HG03103 (cell line): ENCODE measurements at regions not wholly inside any gene's neighbourhood (a gene's known extent, or its start where the extent isn't known, plus 50 kb on each side); places are given as distances from the start of the nearest gene placed in this dataset.

Experiments
- ATAC-seq: cut with Tn5 transposase; IDR thresholded peaks from one replicate; pipeline ENCODE4 v1.9.1; 2021; ENCODE audit warnings: low read depth; ENCODE audit not compliant: unreplicated experiment

DNA sequence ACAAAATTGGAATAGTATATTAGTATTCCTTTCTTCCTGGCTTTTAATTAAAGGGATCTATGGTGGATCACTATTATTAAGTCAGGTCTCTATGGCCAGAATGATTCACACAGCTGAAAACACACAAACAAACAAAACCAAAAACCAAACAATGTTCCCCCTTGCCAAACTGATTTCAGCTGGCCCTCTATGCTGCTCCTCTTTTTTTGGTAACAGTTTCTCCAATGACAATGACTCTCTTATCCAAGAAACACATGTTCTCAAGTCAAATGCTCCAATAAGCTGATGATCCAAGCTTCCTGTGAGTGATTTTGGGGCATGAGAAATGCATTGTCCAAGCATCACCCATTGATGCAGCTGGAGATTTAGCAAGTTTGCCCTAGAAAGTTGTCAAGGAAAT lies 193.4 kb upstream of the TUT7 start:
- no peak for ATAC-seq

DNA sequence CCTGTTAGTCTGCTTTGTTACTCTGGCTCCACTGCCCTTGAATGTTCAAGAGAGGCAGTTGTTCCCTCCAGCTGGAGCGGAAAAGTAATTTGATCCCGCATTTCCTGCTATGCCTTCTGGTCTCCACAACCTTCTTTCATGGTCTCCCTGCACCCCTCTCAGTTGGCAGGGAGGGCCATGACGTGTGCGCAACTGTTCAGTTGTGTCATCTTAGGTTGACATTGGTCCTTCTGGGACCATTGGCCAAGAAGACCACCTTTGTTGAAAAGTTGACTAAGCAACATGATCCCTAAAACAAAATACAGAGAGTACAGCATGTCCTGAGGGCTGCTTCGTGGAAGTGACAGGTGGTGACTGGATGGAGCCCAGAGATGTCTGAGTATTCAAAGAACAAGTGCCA lies 192.5 kb upstream of the TUT7 start:
- ATAC-seq, result no peak

DNA sequence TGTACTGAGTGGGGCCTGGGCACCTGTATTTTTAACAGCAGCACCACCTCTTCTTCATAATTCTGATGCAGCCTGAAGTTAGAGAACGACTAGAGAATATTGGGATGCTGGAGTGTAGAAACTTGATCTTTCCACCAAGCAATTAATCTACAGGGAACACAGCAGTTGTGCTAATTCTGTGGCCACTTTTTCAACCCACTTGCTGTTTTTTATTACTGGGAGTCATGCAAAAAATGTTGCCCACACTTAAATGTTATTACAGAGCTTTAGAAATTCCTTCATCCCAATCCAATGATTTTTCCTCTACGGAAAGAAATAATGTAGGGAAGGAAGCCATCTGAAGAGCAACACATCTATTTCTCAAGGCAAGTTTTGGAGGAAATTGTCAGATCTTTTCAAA lies 190.9 kb upstream of the TUT7 start:
- no peak for ATAC-seq

DNA sequence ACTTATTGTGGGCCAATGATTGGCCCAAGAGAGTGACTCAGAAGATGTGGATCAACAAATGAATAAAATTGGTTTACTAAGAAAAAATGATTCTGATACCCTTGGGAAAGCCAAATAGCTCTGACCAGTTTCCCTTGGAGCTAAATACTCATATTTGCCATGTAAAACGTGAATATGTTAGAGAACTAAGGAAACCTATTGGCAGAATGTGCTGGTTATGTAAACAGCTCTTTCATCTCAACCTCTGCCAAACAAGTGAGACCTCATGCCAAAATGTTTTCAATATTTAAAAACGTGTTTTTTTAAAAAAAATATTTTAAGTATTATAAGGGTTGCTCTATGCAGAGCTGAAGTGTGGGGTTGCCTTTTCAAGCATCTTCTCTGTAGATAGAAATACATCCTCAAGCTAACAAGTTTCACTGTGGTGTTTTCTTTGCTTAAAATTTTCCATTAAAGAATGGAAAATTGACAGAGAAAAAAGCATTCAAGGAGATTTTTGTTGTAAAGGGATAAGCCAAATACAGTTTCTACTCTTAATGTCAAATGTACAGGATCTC lies 186.9 kb upstream of the TUT7 start:
- no peak for ATAC-seq

DNA sequence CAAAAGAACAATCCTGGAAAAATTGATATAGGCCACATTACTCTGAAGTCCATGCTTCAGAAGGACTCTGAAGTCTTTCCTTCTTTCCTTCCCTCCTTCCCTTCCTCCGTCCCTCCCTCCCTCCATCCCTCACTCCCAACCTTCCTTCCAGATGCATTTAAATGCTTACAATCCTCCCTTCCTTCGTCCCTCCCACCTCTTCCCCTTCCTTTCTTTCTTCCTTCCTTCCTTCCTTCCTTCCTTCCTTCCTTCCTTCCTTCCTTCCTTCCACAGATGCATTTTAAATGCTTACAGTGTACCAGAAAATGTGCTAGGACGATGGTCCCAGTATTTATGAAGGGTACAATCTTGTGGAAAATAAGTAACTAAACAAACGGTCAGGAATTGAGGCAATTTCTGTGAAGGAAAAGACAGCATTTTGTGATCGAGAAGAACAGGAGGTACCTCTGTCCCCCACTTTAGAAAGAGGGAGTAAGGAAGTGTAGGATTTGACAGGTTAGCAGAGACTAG lies 181.3 kb upstream of the TUT7 start:
- no peak for ATAC-seq

DNA sequence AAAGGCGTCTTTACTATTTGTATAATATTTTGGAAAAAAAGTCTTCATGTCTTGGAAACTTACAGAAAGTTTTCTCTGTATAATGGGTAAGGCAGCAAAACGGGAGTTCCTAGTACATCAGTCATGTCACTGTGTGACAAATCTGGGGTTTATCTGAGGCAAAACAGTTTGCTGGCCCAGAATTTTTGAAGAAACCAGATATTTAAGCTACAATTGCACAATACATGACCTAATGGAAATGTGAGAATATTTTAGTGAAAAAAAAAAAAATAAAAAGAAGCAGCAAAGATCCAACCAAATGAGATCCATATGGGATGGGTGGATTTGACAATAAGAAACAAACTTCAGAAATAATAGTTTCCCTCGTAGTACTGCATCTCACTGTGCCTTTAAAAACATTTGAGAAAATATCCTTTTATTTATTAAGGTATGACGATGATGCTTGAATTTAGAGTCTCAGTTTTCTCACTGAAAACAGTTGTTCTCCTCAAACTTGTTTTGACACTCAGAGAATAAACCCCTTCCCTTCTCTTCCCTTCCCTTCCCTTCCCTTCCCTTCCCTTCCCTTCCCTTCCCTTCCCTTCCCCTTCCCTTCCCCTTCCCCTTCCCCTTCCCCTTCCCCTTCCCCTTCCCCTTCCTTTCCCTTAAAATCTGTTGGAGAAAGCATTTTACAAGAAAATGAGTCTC lies 180.5 kb upstream of the TUT7 start:
- ATAC-seq, result no peak

DNA sequence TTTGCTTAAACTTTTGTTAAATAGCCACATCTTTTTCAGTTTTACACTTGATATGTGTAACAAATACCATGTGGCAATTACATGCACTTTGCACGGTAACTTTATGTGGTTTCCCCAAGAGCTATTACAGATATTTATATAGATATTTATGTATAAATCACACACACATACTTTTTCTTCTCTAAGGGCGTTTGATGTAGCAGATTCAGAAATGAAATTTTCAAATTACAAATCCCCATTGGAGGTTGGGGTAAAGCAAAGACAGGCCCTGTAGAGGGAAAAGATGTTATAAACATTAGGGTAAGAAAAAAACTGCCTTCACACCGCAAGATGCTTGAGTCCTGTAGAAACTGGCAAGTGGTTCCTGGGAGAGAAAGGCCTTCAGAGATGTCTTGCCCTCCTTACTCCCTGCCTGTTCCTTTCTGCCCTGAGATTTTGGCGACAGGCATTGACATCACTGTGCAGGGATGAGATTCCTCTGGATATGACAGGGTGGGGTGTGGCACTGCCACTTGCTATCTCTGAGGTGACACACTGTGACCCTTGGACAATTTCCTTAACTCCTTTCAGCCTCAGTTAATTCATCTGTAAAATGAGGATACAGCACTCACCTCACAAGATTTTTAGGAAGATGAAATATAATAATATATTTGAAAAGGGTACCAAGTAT lies 177.9 kb upstream of the TUT7 start:
- no peak for ATAC-seq

DNA sequence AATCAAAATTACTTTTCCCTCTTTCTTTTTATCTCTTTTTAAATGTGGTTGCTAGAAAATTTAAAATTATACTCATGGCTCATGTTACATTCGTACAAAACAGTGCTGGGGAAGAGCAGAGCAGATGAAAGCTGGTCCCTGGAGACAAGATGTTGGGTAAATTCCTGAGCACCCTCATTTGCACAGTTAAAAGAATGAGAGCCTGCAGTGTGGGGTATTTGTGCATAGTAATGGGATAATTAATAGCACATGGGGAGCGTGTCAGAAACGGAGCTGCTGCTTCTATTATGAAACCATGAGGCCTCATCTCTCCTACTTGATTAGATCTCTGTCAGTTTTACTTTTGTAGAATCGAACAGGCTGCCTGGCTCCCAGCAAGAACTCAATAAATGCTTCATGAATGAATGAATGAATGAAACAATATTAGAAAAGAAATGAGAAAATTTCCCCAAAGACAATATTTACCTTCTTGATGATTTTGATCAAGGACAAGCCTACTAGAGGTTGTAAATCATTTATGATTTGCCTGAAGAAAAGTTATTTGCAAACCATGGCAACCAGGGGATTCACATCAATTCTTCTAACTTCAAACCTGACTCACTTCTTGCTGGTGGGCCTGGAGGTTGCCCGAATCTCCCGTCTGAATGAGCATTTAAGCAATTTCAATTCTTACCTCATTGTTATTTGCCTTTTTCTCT lies 177.2 kb upstream of the TUT7 start:
- no peak for ATAC-seq

DNA sequence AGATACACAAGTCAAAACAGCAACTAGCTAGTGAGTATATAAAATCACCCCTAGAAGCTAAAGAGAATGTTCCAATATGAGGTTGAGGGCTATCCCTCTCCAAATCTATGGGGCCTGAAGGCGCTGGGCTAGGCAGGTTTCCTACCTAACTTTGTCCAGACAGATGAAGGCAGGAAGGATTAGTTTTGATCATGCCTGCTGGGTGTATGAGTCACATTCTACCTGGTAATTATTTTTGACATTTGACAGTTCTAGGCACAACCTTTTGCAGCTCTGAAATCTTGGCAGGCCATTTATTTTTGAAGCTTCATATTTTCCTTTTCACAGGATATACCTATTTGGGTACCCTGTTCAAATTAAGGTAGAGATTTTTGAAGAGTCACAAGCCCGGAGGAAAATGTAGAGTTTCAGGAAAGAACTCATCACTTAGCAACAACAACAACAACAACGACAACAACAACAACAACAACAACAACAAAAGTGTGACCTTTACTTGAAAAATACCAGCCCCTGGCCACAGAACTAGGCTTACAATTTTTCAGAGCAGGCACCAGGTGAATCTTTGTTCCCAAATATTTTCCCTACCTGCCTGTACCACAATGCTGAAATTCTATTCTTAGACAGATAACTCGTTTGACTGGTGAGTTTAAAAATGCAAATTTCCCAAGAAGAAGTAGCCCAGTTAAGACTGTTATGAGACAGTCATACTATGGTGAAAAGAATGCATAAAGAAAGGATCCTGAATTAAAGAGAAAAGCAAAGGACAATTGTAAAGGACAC lies 175.5 kb upstream of the TUT7 start:
- no peak for ATAC-seq

DNA sequence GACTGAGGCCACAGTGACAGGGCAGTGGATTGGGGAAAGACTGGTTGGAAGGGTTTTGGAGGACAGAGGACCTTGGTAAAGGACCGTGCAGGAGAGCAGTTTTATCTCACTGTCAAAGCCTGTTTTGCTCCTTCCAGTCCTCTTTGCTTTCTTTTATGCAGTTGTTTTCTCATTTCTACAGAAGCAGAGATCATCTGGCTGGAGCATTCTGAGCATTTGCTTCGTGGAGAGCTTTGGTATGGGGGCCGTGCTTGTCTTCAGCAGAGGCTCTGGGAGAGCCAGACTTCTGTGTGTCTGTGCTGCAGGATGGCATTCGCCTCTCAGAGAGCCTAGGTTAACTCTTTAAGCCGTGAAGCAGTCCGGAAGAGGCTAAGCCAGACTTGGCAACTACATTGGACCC lies 171.8 kb upstream of the TUT7 start:
- no peak for ATAC-seq

DNA sequence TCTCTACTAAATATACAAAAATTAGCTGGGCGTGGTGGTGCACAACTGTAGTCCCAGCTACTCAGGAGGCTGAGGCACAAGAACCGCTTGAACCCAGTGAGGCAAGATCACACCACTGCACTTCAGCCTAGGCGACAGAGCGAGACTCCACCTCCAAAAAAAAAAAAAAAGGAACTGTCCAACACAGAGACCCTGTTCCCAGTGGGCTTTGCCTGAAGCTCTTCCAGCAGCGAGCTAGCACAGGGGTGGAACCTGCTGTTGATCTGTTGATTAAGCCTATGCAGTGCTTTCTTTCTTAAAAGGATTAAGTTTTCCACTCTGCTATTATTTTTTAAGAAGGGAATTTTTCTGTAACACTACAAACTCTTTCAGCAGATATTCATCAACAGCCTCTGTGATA lies 171.0 kb upstream of the TUT7 start:
- ATAC-seq, result no peak

DNA sequence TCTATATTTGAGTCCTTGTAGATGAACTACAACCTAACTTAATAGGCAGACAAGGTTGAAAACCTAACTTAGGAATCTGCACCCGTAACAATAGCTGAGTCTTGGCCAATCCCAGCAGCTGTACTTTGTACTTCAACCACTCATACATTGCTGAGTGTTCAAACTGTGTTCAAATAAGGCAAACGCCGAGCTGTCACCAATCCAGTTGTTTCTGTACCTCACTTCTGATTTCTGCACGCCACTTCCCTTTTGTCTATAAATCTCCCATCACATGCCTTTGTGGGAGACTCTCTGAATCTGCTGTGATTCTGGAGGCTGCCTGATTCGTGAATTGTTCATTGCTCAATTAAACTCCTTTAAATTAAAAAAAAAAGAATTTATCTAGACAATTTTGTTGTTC lies 167.8 kb upstream of the TUT7 start:
- ATAC-seq, result no peak

DNA sequence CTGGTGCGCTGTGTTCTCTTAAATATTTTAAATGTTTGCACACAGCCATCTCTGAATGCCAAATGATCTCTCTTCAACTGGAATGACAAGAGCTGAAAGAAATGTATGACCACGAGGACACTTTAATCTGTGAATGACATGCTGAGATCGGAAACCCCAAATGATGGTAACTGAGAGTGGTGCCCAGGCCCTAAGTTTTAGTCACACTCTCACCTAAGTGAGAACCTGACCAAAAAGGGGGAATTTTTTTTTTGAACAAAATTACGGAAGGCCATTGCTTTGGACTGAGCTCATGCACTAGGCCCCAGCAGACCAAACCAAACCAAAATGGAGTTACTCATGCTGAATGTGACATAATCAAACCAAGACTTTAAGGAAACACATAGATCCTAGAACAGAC lies 167.1 kb upstream of the TUT7 start:
- ATAC-seq, result no peak

DNA sequence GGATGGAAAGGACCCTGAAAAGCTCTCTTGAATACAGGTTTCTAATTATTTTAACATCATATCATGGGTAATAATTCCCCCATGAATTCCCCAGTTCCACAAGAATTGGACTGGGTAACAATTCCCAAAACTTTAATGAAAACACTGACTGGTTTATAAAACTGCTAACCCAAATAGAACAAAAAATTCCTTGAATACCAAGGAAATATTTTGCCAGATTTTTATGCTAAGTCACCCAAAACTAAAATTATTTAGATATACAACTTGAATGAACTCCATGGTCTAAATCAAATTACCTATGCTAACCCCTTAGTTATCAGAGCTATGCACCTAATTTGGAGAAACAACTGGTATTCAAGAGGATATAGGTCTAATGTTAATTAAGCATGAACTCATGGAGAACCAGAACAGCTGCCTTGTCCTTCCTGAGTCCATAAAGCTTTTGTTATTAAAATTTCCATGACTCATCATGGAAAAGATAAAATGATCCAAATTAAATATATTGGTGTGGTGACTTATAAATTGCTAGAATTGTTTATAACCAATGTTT lies 164.9 kb upstream of the TUT7 start:
- ATAC-seq, result no peak

DNA sequence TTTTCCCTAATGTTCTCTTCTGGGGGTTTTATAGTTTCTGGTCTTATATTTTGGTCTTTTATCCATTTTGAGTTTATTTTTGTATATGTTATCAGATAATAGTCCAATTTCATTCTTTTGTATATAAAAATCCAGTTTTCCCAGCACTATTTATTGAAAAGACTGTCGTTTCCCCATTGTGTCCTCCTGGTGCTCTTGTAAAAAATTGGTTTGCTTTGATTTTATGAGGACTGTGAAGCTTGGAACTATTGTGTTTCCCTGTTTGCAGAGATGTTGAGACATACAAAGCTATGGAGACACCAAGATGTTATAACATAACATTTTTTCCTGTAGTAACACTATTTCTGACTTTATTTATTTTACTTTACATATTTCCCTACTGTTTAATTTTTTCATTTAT lies 163.3 kb upstream of the TUT7 start:
- ATAC-seq, result no peak

DNA sequence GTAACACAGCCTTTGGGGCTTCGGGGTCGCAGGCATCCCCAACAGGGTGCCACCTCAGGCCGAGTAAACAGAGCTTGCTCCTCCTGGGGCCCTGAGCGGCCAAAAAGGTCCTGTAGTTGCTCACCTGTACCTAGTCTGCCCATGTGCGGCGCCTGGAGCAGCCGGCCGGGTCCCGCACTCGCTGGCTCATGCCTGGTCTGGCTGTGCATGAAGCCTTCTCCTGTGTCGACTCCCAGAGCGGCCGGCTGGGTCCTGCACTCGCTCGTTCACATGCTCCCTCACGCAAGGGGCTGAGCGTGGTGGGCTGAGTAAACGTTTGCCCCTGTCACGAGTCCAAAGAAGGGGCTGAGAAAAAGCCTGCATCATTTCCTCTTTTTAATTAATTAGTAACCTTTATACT lies 162.4 kb upstream of the TUT7 start:
- ATAC-seq, result no peak

DNA sequence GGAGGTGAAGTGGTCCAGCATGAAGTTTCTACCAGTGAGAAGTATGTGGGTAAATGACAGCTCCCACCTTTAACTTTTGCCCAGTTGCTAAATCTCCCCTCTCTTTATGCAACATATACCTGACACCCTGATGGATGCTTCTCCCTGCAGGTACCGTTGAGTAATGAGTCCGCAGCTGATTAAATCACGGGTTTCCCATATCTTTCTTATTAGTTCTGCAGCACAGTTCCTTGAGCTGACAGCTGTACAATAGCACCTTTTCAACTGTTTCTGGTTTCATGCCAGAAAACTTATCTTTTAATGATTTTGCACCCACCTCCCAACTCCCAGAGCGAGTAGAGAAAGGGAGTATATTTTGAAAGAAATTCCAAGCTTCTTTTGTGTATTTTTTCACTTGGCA lies 161.0 kb upstream of the TUT7 start:
- no peak for ATAC-seq

DNA sequence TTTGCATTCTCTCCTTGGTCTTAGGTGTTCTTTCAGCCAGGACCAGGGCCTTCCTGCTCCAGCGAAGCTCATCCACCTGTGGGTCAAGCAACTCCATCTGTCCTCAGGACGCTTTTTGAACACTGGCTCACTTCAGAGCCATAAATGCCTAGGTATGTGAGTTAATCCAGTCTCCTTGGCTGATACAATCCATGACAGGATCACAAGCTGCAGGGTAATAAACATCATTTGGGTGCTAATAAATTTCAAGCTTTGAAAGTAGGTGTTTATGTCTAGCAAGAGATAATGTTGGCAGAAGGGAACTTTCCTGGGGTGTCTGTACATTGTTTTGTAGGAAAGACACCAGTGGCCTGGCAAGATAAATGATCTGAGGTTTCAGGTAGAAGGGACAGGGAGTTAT lies 159.2 kb upstream of the TUT7 start:
- no peak for ATAC-seq

DNA sequence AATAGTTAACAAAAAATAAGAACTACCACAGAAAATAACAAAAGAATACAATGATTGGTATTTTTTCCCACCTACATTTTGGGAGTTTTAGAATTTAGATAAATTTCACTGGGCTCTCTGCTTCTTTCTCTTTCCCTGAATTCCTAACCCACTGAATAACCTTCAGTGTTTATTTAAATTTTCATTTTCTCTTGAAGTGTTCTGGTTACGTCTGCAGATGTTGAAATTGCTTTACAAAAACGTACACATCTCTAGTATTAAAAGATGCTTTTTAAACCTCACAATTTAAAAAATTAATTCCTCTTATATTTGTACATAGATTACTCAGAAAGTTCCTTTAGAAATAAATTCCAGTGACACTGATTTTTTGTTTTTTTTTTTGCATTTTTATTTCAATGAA lies 158.7 kb upstream of the TUT7 start:
- no peak for ATAC-seq

DNA sequence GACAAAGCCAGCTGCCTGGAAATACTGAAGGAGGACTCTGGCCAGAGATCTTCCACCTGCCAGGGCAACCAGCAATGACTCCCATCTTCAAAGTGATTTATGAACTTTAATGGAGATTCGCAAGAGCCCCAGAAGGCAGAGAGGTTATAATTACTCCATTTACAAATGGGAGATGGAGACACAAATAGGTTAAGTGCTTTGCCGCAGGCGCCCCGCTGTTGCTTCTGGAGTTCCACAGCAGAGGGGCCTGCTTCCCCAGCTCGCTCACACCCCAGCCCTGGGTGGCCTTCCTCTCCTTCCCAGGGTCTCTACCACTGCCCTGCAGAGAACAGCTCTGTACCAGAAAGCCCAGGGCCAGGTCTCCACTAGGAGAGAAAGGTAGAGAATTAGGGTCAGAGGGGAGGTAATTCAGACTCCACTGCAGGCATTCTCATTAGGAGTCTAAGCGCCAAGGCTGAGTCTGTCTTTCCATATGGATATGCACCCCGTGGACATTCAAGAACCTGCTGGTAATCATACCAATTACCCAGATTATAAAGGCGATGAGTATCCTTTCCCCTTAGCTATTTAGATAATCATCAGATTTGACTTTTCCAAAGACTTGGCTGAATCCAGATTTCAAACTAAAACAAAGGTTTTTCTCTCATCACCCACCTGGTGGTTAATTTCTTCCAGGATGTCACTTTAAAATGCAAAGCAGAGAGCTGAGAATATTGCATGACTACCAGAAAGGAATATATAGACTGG lies 157.6 kb upstream of the TUT7 start:
- no peak for ATAC-seq
